ENCODE measurements at regions not wholly inside any gene's neighbourhood (a gene's known extent, or its start where the extent isn't known, plus 50 kb on each side); places are given as distances from the start of the nearest gene placed in this dataset.

GRCh38 chr13:21796066-21796465 lies 125.2 kb downstream of the FGF9 start:
- intact Hi-C loops (cut with DNase I; ENCODE audit: low total_unique reads), result no loop called here
- DNase-seq (ENCODE audit: low spot score in 2 of 2), result no peak
- no peak overlapping the region for H3K4me3 ChIP-seq (ENCODE audit: low read depth, poor library complexity, severe bottlenecking)
- no peak for TF ChIP-seq CTCF (IDR thresholded peaks at IDR 0.05)
- no peak for TF ChIP-seq POLR2A (IDR thresholded peaks at IDR 0.05)
- WGBS, 2 donors, result 74 to 82% methylated on average over 5 of the region's 5 CpGs

GRCh38 chr13:21796775-21797514 lies 126.1 kb downstream of the FGF9 start:
- DNase-seq (ENCODE audit: low spot score in 2 of 2), result no peak
- TF ChIP-seq CTCF (IDR thresholded peaks at IDR 0.05) (no peak), POLR2A (IDR thresholded peaks at IDR 0.05) (no peak)
- no peak overlapping the region for H3K4me3 ChIP-seq (ENCODE audit: low read depth, poor library complexity, severe bottlenecking)
- intact Hi-C loops (cut with DNase I; ENCODE audit: low total_unique reads), result no loop called here
- 82 to 84% methylated on average over 11 of the region's 11 CpGs for WGBS, 2 donors

- intact Hi-C loops (cut with DNase I; ENCODE audit: low total_unique reads), result no loop called here
- TF ChIP-seq CTCF (IDR thresholded peaks at IDR 0.05) (no peak), POLR2A (IDR thresholded peaks at IDR 0.05) (no peak)
- WGBS, 2 donors, result 91 to 93% methylated on average over 4 of the region's 4 CpGs
- H3K4me3 ChIP-seq (ENCODE audit: low read depth, poor library complexity, severe bottlenecking), result no peak overlapping the region
- no peak for DNase-seq (ENCODE audit: low spot score in 2 of 2)
Observed at GRCh38 chr13:21797736-21798135, 126.9 kb downstream of the FGF9 start.

- intact Hi-C loops (cut with DNase I; ENCODE audit: low total_unique reads), result no loop called here
- DNase-seq (ENCODE audit: low spot score in 2 of 2), result no peak
- WGBS, 2 donors, result 77 to 79% methylated on average over 3 of the region's 3 CpGs
- H3K4me3 ChIP-seq (ENCODE audit: low read depth, poor library complexity, severe bottlenecking), result no peak overlapping the region
- TF ChIP-seq POLR2A (IDR thresholded peaks at IDR 0.05), result no peak
- TF ChIP-seq CTCF (IDR thresholded peaks at IDR 0.05), result no peak
Observed at GRCh38 chr13:21798181-21798580, 127.3 kb downstream of the FGF9 start.

GRCh38 chr13:21799671-21800070 lies 128.8 kb downstream of the FGF9 start:
- H3K4me3 ChIP-seq (ENCODE audit: low read depth, poor library complexity, severe bottlenecking), result no peak overlapping the region
- no peak for DNase-seq (ENCODE audit: low spot score in 2 of 2)
- TF ChIP-seq POLR2A (IDR thresholded peaks at IDR 0.05) (no peak), CTCF (IDR thresholded peaks at IDR 0.05) (no peak)
- WGBS, 2 donors, result 87 to 94% methylated on average over 3 of the region's 3 CpGs
- intact Hi-C loops (cut with DNase I; ENCODE audit: low total_unique reads), result no loop called here

All from lower leg skin (tissue), 4 donors.